ENCODE measurements at regions not wholly inside any gene's neighbourhood (a gene's known extent, or its start where the extent isn't known, plus 50 kb on each side); places are given as distances from the start of the nearest gene placed in this dataset.

GRCh38 chr2:16051841-16052564 is 111.7 kb downstream of the MYCN start:
- DNase-seq: no peak
- Histone ChIP-seq H3K36me3 (ENCODE audit: insufficient read depth, low read length) (no peaks in the 10 kb centered on the region), H3K27me3 (ENCODE audit: control insufficient read depth in 1 of 2, insufficient read depth in 2 of 2, low read length in 2 of 2) (no peaks in the 10 kb centered on the region), H3K4me3 (ENCODE audit: low read length) (no peak overlapping the region), H3K9me3 (ENCODE audit: control insufficient read depth in 1 of 2, insufficient read depth in 1 of 2, low read length in 2 of 2) (no peaks in the 10 kb centered on the region), H3K4me1 (ENCODE audit: insufficient read depth, low read length) (peaks cover 3% of the 10 kb centered on the region), H3K27ac (ENCODE audit: low read depth in 1 of 2, low read length in 2 of 2) (no peak overlapping the region)
- Mint-ChIP-seq H3K4me1 (ENCODE audit: low read depth) (peaks cover 8% of the 10 kb centered on the region), H3K4me3 (no peak overlapping the region), H3K36me3 (ENCODE audit: low read depth) (no peaks in the 10 kb centered on the region), H3K27me3 (no peaks in the 10 kb centered on the region), H3K9me3 (no peaks in the 10 kb centered on the region), H3K27ac (no peak overlapping the region)
- intact Hi-C loops (cut with DNase I, micrococcal nuclease): no loop called here
- POLR2A ChIA-PET: no interaction called here
- CTCF ChIA-PET: no interaction called here
- ATAC-seq (ENCODE audit: poor library complexity): no peak
- TF ChIP-seq CTCF (IDR thresholded peaks at IDR 0.05): no peak

DNA sequence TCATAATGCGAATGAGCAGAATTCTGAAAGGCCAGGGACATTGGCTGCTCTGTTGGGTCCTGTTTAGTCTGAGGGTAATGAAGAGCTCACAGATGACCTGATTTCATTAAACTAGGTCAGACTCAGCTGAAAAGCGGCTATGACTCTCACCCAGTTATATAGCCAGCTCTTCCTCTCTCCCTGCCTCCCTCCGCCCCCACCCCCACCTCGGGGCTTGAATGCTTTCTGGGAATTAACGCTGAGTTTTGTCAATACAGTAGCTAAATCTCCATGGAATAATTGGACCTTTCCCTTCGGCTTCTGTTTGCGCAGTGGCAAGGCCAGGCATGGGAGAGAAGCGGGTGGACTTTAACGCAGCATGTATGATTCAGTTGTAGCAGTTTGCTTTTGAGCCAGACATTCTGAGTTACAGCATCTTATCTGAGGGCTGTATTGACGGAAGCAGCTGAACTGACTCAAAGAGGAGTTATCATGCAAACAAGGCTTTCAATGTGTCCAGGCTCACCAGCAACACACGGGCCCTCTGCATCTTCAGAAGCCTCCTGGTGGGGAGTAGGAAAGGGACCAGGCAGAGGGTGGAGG is 110.6 kb downstream of the MYCN start:
- ChIA-PET POLR2A (no interaction called here), CTCF (no interaction called here)
- Mint-ChIP-seq H3K27ac (no peak overlapping the region), H3K4me1 (ENCODE audit: low read depth) (peaks cover 4% of the 10 kb centered on the region), H3K9me3 (no peaks in the 10 kb centered on the region), H3K36me3 (ENCODE audit: low read depth) (no peaks in the 10 kb centered on the region), H3K27me3 (no peaks in the 10 kb centered on the region), H3K4me3 (no peak overlapping the region)
- Histone ChIP-seq H3K9me3 (ENCODE audit: control insufficient read depth in 1 of 2, insufficient read depth in 1 of 2, low read length in 2 of 2) (no peaks in the 10 kb centered on the region), H3K36me3 (ENCODE audit: insufficient read depth, low read length) (no peaks in the 10 kb centered on the region), H3K4me1 (ENCODE audit: insufficient read depth, low read length) (peaks cover under 1% of the 10 kb centered on the region), H3K4me3 (ENCODE audit: low read length) (no peak overlapping the region), H3K27me3 (ENCODE audit: control insufficient read depth in 1 of 2, insufficient read depth in 2 of 2, low read length in 2 of 2) (no peaks in the 10 kb centered on the region), H3K27ac (ENCODE audit: low read depth in 1 of 2, low read length in 2 of 2) (no peak overlapping the region)
- no peak for TF ChIP-seq CTCF (IDR thresholded peaks at IDR 0.05)
- DNase-seq (no peak), ATAC-seq (ENCODE audit: poor library complexity) (no peak)
- intact Hi-C loops (cut with DNase I, micrococcal nuclease): no loop called here

DNA sequence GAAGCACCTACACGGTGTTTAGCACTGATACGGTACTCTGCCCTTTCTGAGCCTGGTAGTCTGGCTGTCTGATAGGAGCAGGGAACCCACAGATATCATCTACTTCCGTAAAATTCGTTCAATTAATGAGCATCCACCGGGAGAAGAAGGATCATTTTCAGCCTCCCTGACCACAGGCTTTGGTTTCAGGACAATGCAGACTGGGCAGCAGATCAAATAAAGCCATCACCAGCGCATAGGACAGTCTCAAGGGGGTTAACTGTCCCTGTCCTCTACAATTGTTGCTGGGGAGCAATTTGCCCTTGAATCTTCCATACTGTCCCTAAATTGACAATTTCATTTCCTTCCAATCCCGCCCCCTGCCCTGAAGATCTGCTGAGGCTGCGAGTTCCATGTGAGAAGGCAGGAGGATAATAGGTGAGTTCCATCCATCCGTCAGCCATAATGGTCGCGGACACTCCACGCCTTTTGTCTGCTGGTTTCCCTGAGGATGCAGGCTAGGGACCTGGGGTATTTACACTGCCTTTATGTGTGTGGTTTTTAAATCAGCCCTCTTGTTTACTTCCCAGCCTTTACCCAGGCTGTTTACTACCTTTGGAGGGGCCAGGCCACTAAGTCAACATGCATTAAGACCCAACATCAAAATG is 110.0 kb downstream of the MYCN start:
- no peaks in the 10 kb centered on the region for H3K36me3 Mint-ChIP-seq (ENCODE audit: low read depth)
- ATAC-seq (ENCODE audit: poor library complexity): no peak
- CTCF ChIA-PET: no interaction called here
- no peak for DNase-seq
- H3K9me3 ChIP-seq (ENCODE audit: control insufficient read depth in 1 of 2, insufficient read depth in 1 of 2, low read length in 2 of 2): no peaks in the 10 kb centered on the region
- no peaks in the 10 kb centered on the region for H3K4me1 ChIP-seq (ENCODE audit: insufficient read depth, low read length)
- H3K4me1 Mint-ChIP-seq (ENCODE audit: low read depth): no peaks in the 10 kb centered on the region
- no peaks in the 10 kb centered on the region for H3K36me3 ChIP-seq (ENCODE audit: insufficient read depth, low read length)
- H3K4me3 Mint-ChIP-seq: no peak overlapping the region
- H3K9me3 Mint-ChIP-seq: no peaks in the 10 kb centered on the region
- no peak overlapping the region for H3K27ac Mint-ChIP-seq
- POLR2A ChIA-PET: no interaction called here
- no peak overlapping the region for H3K4me3 ChIP-seq (ENCODE audit: low read length)
- TF ChIP-seq CTCF (IDR thresholded peaks at IDR 0.05): no peak
- H3K27me3 Mint-ChIP-seq: no peaks in the 10 kb centered on the region
- no peak overlapping the region for H3K27ac ChIP-seq (ENCODE audit: low read depth in 1 of 2, low read length in 2 of 2)
- no peaks in the 10 kb centered on the region for H3K27me3 ChIP-seq (ENCODE audit: control insufficient read depth in 1 of 2, insufficient read depth in 2 of 2, low read length in 2 of 2)
- intact Hi-C loops (cut with DNase I, micrococcal nuclease): no loop called here
